ENCODE measurements at regions not wholly inside any gene's neighbourhood (a gene's known extent, or its start where the extent isn't known, plus 50 kb on each side); places are given as distances from the start of the nearest gene placed in this dataset.

GRCh38 chr2:12457831-12458230 is 258.9 kb upstream of the TRIB2 start:
- TF ChIP-seq CTCF (conservative IDR thresholded peaks at IDR 0.05; ENCODE audit: low read length) (no peak), EZH2phosphoT487 (IDR thresholded peaks at IDR 0.05; ENCODE audit: borderline replicate concordance, low read depth, low read length) (no peak)
